ENCODE measurements at regions not wholly inside any gene's neighbourhood (a gene's known extent, or its start where the extent isn't known, plus 50 kb on each side); places are given as distances from the start of the nearest gene placed in this dataset.

GRCh38 chr13:80552851-80553440 is 212.0 kb upstream of the SPRY2 start:
- H3K27ac ChIP-seq, result no peak overlapping the region
- intact Hi-C loops (cut with DNase I), result no loop called here
- TF ChIP-seq, protein P1, sequence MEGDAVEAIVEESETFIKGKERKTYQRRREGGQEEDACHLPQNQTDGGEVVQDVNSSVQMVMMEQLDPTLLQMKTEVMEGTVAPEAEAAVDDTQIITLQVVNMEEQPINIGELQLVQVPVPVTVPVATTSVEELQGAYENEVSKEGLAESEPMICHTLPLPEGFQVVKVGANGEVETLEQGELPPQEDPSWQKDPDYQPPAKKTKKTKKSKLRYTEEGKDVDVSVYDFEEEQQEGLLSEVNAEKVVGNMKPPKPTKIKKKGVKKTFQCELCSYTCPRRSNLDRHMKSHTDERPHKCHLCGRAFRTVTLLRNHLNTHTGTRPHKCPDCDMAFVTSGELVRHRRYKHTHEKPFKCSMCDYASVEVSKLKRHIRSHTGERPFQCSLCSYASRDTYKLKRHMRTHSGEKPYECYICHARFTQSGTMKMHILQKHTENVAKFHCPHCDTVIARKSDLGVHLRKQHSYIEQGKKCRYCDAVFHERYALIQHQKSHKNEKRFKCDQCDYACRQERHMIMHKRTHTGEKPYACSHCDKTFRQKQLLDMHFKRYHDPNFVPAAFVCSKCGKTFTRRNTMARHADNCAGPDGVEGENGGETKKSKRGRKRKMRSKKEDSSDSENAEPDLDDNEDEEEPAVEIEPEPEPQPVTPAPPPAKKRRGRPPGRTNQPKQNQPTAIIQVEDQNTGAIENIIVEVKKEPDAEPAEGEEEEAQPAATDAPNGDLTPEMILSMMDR (IDR thresholded peaks at IDR 0.05), result no peak
- no peak for ATAC-seq
- H3K4me1 ChIP-seq, result peaks cover 6% of the 10 kb centered on the region
- WGBS, 3 donors, result 16 to 23% (median 18%) methylated on average over 4 of the region's 4 CpGs
- no peaks in the 10 kb centered on the region for H3K36me3 ChIP-seq (ENCODE audit: insufficient read depth in 1 of 2, low read depth in 1 of 2)
- no peak overlapping the region for H3K4me3 ChIP-seq
- H3K9me3 ChIP-seq, result no peaks in the 10 kb centered on the region
- no peaks in the 10 kb centered on the region for H3K27me3 ChIP-seq (ENCODE audit: insufficient read depth in 3 of 3, low read length in 2 of 3)
- no peak for DNase-seq

DNA sequence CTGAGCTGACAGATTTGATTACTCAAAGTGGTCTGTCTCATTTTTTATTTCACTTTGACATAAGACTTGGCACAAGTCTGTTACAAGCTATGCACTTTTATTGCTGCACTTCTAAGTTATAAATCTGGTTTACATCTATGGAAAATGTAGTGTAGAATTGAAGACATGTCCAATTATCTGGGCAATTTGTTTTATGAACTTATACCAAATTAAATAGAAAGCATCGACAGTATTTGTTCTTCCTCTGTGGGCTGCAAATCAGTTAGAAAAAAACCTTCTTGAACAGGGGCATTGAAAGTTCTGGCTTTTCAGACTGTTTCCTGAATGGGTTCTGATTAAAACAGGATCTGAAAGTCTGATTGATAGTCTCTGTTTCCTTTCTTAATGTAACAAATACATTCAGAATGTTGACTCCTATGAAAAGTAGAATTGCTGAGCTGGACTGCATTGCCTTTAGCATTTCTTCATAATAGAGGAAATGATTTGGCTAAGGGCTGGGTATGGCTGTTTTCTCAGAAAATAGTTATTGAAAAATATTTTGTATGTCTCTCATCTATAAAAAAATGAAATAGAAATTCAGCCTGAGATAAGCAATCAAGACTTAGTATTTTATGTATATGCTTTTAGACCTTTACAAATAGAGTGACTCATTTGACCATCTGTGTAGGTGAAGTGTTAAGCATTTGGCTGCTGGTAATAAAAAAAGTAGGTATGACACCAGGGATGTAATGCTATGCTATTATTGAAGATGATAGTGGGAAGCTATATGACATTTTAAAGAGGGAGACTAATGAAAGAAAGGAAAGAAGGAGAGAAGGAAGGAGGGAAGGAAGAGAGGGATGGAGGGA is 210.9 kb upstream of the SPRY2 start:
- intact Hi-C loops (cut with DNase I), result no loop called here
- Histone ChIP-seq H3K36me3 (ENCODE audit: insufficient read depth in 1 of 2, low read depth in 1 of 2) (no peaks in the 10 kb centered on the region), H3K27me3 (ENCODE audit: insufficient read depth in 3 of 3, low read length in 2 of 3) (no peaks in the 10 kb centered on the region), H3K27ac (no peak overlapping the region), H3K4me3 (no peak overlapping the region), H3K9me3 (no peaks in the 10 kb centered on the region), H3K4me1 (peaks cover 6% of the 10 kb centered on the region)
- DNase-seq, result no peak
- ATAC-seq, result no peak
- TF ChIP-seq, protein P1 (IDR thresholded peaks at IDR 0.05), result no peak
- 11 to 36% (median 21%) methylated on average over 1 of the region's 1 CpG for WGBS, 3 donors

- TF ChIP-seq, protein P1 (IDR thresholded peaks at IDR 0.05), result no peak
- WGBS, 3 donors, result 44 to 48% (median 47%) methylated on average over 2 of the region's 2 CpGs
- Histone ChIP-seq H3K9me3 (no peaks in the 10 kb centered on the region), H3K4me3 (no peak overlapping the region), H3K27ac (no peak overlapping the region), H3K4me1 (peaks cover 6% of the 10 kb centered on the region), H3K27me3 (ENCODE audit: insufficient read depth in 3 of 3, low read length in 2 of 3) (no peaks in the 10 kb centered on the region), H3K36me3 (ENCODE audit: insufficient read depth in 1 of 2, low read depth in 1 of 2) (no peaks in the 10 kb centered on the region)
- DNase-seq, result no peak
- ATAC-seq, result no peak
- intact Hi-C loops (cut with DNase I), result no loop called here
Observed at GRCh38 chr13:80550971-80551441, 210.1 kb upstream of the SPRY2 start.

- intact Hi-C loops (cut with DNase I), result no loop called here
- Histone ChIP-seq H3K27ac (no peak overlapping the region), H3K27me3 (ENCODE audit: insufficient read depth in 3 of 3, low read length in 2 of 3) (no peaks in the 10 kb centered on the region), H3K4me1 (peaks cover 6% of the 10 kb centered on the region), H3K4me3 (no peak overlapping the region), H3K36me3 (ENCODE audit: insufficient read depth in 1 of 2, low read depth in 1 of 2) (no peaks in the 10 kb centered on the region), H3K9me3 (no peaks in the 10 kb centered on the region)
- TF ChIP-seq, protein P1 (IDR thresholded peaks at IDR 0.05), result no peak
- DNase-seq (no peak), ATAC-seq (no peak)
Observed at GRCh38 chr13:80548915-80549314, 208.0 kb upstream of the SPRY2 start.
